ENCODE measurements at regions not wholly inside any gene's neighbourhood (a gene's known extent, or its start where the extent isn't known, plus 50 kb on each side); places are given as distances from the start of the nearest gene placed in this dataset.

GRCh38 chr3:5437296-5437782 lies 249.8 kb downstream of the EDEM1 start:
- ChIA-PET CTCF (interaction anchor here (1.7 kb wide), 1 partner anchor 12 kb away, joined by 9 read pairs; no protein-coding TSS in a partner anchor), POLR2A (no interaction called here)
- Mint-ChIP-seq H3K36me3 (ENCODE audit: low read depth) (no peaks in the 10 kb centered on the region), H3K4me3 (no peak overlapping the region), H3K4me1 (ENCODE audit: low read depth) (no peaks in the 10 kb centered on the region), H3K27ac (no peak overlapping the region), H3K9me3 (no peaks in the 10 kb centered on the region), H3K27me3 (peaks cover 18% of the 10 kb centered on the region)
- TF ChIP-seq CTCF (IDR thresholded peaks at IDR 0.05): no peak
- DNase-seq: no peak
- ATAC-seq: no peak
- intact Hi-C loops (cut with micrococcal nuclease): no loop called here

DNA sequence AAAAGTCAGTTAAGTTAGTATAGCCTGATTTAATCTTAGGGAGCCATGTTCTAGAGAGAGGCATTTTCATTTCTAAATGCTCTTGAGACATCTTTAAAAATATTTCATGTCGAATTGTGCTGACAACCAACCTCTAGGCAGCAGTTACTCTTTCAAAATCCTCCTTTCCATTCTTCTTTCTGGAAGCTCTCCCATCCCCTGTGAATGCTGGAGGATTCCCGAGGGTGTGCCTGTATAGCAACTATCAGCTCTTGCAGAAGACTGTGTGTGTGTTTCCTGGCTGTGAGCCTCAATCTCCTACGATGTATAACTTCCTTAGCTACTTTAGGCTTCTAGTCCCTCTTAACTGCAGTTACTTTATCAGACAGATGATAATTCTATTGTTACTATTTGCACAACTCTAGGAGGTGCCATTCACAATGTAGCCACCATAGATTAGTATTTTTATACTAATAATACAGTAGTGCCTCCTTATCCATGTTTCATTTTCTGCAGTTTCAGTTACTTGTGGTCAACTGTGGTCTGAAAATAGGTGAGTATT lies 250.3 kb downstream of the EDEM1 start:
- no peaks in the 10 kb centered on the region for H3K36me3 Mint-ChIP-seq (ENCODE audit: low read depth)
- H3K4me3 Mint-ChIP-seq: no peak overlapping the region
- DNase-seq: no peak
- TF ChIP-seq CTCF (IDR thresholded peaks at IDR 0.05): no peak
- ChIA-PET POLR2A (no interaction called here), CTCF (no interaction called here)
- no peak overlapping the region for H3K27ac Mint-ChIP-seq
- intact Hi-C loops (cut with micrococcal nuclease): no loop called here
- ATAC-seq: no peak
- H3K4me1 Mint-ChIP-seq (ENCODE audit: low read depth): no peaks in the 10 kb centered on the region
- peaks cover 18% of the 10 kb centered on the region for H3K27me3 Mint-ChIP-seq
- no peaks in the 10 kb centered on the region for H3K9me3 Mint-ChIP-seq

- DNase-seq: no peak
- CTCF ChIA-PET: no interaction called here
- Mint-ChIP-seq H3K4me1 (ENCODE audit: low read depth) (no peaks in the 10 kb centered on the region), H3K27me3 (peaks cover 13% of the 10 kb centered on the region), H3K27ac (no peak overlapping the region), H3K4me3 (no peak overlapping the region), H3K36me3 (ENCODE audit: low read depth) (no peaks in the 10 kb centered on the region), H3K9me3 (no peaks in the 10 kb centered on the region)
- no peak for TF ChIP-seq CTCF (IDR thresholded peaks at IDR 0.05)
- no peak for ATAC-seq
- intact Hi-C loops (cut with micrococcal nuclease): no loop called here
- POLR2A ChIA-PET: no interaction called here
Observed at GRCh38 chr3:5441401-5441800, 253.9 kb downstream of the EDEM1 start.

DNA sequence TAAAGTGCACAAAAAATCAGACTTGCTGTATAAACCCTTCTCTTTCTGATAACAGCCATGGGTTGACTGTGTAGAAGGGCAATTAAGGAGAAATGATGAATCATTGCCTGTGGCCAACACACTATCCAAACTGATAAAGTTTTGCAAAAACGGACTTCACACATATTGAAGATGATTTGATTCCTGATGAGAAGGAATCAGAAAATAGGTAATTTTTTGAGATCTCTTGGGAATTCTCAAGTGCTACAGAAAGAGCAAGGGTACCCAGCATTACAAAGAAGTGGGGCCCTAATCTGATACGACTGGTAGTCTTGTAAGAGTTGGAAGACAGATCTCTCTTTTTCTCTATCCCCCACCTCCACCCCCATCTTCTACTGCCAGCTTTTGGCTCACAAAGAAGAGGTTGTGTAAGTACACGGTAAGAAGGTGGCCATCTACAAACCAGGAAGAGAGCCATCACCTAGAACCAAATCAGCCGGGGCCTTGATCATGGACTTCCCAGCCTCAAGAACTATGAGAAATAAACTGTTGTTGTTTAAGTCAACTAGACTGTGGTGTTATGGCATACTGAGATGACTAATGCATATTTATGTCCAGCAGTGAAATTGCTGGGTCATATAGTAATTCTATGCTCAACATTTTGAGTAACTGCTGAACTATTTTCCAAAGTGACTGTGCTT lies 254.7 kb downstream of the EDEM1 start:
- ChIA-PET POLR2A (no interaction called here), CTCF (no interaction called here)
- intact Hi-C loops (cut with micrococcal nuclease): no loop called here
- no peak for ATAC-seq
- H3K27me3 Mint-ChIP-seq: peaks cover 12% of the 10 kb centered on the region
- H3K9me3 Mint-ChIP-seq: no peaks in the 10 kb centered on the region
- H3K4me3 Mint-ChIP-seq: no peak overlapping the region
- H3K27ac Mint-ChIP-seq: no peak overlapping the region
- no peaks in the 10 kb centered on the region for H3K4me1 Mint-ChIP-seq (ENCODE audit: low read depth)
- H3K36me3 Mint-ChIP-seq (ENCODE audit: low read depth): no peaks in the 10 kb centered on the region
- no peak for TF ChIP-seq CTCF (IDR thresholded peaks at IDR 0.05)
- DNase-seq: no peak

DNA sequence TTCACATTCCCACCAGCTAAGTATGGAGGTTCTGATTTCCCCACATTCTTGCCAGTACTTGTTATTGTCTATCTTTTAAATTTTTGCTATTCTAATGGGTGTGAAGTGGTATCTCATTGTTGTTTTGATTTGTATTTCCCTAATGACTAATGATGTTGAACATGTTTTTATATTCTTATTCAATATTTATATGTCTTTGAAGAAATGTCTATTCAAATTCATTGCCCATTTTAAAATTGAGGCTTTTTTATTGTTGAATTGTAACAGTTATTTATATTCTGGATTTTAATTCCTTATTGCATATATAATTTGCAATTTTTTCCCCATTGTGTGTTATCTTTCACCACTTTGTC lies 255.3 kb downstream of the EDEM1 start:
- Mint-ChIP-seq H3K4me1 (ENCODE audit: low read depth) (no peaks in the 10 kb centered on the region), H3K27ac (no peak overlapping the region), H3K36me3 (ENCODE audit: low read depth) (no peaks in the 10 kb centered on the region), H3K4me3 (no peak overlapping the region), H3K9me3 (no peaks in the 10 kb centered on the region), H3K27me3 (peaks cover 8% of the 10 kb centered on the region)
- intact Hi-C loops (cut with micrococcal nuclease): no loop called here
- ATAC-seq (no peak), DNase-seq (no peak)
- ChIA-PET POLR2A (no interaction called here), CTCF (no interaction called here)
- no peak for TF ChIP-seq CTCF (IDR thresholded peaks at IDR 0.05)
